SHP77 (cell line): ENCODE measurements at regions not wholly inside any gene's neighbourhood (a gene's known extent, or its start where the extent isn't known, plus 50 kb on each side); places are given as distances from the start of the nearest gene placed in this dataset.

Source experiments
- DNase-seq, 2 experiments: peaks; one replicate each; lab custom pipeline; 2025; lab: John Stamatoyannopoulos, UW

DNA sequence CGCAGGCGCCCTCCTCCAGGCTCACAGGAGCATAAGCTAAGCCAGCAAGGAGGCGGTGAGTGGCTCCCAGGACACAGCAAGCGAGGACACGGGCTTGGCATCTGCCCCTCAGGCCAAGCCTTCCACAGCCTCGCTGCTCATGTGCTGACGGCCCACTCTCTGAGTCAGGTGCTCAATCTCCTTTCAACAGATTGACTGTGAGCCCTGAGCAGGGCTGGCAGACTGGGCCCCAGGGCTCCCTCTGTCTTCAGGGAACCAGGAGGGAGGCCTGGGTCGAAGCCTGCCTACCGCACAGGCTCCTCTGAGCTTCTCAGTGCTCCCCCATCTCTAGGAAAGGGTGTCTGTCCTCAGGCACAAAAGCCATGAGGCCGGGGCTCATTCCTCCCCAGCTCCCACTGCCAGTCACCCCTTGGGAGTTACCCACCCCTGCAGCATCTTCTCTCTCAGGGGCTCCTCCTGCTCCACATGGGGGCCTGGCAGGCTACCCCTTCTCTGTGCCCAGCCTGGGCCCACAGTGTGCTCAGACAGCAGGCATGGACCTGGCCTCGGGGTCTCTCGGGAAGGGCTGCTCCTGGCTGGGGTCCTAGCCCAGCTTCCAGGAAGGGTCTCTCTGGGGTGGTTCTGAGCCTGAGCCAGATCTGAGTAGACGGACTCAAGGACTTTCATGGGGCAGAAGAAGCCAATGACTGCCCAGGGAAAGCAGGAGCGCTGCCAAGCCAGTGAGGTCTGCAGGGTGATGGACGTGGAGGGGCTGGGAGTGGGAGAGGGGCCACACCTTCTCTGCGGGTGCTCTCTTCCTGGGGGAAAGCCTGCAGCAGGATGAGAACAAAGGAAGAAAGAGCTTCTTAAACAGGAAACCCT is 138.0 kb upstream of the GPC1 start:
- no peak for DNase-seq

DNA sequence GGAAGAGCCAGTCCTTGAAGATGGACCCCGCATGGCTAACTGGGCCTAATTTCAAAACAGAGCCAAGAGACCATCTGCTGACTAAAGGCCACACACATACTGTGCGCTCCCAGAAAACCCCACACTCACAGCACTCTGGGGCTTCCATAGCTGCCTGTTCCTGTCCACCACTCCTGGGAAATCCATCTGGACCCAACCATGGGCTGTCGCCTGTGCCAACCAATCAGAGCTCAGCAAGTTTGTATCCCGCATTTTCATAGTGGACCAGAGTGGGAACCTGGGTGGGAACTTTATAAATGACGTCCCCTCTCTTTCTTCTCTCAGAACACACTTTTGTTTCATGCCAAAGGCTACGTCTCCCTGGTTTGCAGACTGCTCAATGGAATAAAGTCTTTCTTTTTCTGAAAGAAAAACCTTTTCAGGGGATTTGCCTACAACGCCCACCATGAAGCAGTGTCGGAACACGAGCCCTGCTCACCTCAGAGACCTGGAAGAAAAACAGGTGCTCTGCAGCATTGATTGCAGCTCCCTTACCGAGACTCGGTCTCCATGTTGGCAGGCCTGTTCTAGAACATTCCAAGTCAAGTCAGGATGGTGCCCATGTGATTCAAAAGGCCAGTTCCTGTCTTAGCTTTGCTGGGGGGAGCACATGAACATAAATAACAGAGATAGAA is 137.2 kb upstream of the GPC1 start:
- DNase-seq = no peak

DNA sequence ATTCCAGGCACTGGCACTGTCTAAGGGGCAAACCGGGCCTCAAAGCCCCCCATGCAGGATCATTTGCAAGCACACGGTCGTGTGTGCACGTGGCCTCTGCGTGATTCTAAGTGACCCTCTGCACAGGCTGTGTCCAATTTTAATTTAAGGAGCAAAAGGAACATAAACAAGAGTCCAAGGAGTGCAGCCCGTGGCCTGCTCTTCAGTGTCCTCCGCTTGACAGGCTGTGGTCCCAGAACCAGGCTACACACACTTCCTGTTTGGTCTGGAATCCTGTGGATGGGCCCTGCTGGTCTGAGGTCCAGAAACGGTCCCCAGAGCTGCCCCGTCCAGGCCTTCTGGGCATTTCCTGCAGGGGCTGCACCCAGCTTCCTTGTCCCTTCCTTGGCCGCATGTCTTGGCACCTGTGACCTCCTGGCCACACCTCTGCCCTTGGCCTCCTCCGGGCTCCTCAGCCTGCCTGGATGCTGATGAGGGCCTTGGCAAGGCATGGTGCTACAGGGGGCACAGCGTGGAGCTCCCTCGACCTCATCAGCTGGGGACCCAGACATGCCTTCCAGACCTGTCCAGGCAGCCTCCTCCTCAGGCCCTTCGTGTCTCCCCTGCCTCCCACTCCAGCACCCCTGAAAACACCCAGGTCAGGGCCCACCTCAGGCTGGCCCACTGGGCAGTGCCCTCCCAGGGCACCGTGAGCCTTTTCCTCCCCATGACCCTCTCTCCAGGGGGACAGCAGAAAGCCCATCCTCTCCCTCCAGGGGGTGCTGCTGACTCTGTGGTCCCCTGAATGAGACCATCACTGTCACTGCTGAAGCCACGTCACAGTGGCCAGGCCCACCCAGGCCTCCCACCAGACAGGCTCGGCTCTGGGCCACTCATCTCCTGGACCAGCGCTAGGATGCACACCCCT is 136.4 kb upstream of the GPC1 start:
- DNase-seq = no peak

DNA sequence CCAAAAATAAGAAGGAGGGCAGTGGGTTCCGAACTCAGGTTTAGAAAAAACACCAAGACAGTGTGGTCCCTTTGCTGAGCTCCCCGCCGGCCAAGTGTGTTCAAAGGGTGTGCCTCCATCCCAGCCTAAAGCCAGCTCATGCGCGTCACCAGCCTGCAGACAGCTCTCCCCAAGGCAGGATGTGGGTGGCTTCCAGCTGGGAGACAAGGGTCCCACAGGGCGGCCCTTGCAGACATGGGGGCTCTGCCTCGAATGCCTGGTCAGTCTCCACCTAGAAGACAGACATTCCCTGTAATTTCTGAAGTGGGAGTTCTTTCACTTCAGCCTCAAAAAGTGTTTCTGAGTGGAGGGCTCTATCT is 135.8 kb upstream of the GPC1 start:
- DNase-seq = no peak

DNA sequence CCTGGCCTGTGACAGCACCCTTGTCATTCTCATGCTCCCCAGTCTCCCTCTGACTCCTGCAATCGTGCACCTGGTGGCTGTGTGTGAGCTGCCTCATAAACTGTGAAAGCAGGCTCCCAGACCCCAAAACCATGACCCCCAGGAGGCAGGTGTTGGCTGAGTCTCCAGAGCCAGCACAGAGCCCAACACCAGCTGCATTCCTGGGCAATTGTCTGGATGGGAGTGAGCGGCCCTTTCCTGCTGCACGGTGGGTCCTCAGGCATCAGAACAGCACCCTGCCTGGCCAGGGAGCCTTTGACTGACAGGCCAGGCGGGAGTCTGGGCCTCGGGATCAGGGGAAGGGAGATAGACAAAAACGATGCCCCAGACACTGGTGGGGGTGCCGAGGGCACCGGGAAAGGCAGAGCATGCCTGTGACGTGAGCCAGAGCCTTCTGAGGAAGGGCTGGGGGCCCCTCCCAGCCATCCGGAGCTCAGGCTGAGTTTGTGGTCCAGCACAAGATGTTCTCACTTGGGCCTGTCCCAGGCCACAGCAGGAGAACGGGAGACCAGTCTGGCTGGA is 135.1 kb upstream of the GPC1 start:
- DNase-seq = no peak

DNA sequence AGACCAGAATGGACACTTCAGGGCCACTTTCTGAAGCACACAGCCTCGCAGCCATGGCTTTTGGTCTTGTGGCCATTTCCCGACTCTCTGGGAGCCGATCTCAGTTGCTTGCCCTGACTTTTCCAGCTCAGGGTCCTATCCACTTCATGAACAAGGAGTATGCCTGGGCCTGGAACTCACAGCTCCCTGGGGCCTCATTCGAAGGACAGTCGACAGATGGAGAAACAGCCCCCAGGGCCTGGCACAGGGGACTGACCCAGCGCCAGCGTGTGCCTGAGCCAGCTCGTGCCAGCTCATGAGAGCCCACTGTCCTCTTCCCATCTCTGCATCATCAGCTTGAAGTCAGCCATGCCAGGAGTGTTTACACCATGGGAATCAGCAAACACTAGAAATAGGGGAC is 134.6 kb upstream of the GPC1 start:
- DNase-seq = no peak

DNA sequence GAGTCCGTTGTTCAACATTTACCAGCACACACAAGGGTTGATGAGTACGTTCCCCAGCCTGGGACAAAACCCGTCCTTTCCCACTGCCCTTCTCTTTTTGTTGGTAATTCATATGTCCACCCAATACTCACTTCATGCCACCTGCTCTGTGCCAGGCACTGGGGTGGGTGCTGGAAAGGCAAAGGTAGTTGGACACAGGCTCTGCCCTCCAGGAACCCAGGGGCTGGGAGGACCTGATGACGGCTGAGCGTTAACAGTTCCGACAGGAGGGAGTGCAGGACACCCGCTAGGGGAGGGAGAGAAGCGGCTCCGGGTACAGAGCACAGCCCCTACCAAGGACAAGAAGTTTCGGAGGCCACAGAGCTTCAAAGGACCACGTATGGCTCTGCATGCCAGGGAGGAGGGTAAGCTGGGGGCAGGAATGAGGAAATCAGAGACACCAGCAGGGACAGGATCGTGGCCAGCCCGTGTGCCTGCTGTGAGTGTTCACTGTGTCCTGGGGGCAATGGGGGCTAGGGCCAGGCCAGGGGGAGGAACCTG is 134.1 kb upstream of the GPC1 start:
- no peak for DNase-seq

DNA sequence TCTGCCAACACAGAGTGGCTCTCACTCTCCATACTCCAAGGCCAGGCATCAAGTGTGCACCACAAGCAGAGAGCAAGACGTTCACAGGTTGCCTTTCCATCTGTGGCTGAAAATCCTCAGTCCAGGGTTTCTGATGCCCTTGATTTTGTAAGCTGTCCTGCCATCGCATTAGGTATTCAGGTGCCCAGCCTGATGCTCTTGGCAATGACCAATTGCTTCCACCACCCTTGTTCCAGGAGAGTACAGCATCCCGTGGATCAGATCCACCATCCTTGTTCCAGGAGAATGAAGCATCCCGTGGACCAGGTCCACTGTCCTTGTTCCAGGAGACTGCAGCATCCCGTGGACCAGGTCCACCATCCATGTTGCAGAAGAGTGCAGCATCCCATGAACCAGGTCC is 133.4 kb upstream of the GPC1 start:
- no peak for DNase-seq

DNA sequence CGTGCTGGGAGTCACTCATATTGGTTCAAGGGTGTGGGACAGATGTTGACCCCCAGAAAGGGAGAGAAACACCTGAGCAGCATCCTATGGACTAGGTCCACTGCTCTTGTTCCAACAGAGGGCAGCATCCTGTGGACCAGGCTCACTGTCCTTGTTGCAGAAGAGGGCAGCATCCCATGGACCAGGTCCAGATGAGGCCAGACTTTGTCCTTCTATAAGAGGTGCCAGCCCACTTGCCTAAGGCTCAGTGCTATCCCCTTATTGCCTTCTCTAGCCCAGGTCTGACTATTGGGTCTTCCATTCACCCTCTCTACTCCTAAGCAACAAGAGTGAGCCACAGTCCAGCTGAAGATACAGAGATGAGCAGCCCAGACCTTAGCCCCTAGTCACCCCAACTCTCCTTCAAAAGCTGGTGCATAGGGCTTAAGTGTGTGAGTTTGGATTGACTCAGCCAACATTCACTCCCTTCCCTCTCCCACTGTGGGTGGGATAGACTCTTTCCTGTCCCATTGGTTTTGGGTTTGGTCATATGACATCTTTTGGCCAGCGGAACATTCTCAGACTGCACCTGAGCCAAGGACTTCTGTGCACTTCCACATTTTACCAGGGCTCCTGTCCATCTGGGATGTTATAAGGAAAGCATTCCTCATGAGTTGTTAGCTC is 132.4 kb upstream of the GPC1 start:
- no peak for DNase-seq

DNA sequence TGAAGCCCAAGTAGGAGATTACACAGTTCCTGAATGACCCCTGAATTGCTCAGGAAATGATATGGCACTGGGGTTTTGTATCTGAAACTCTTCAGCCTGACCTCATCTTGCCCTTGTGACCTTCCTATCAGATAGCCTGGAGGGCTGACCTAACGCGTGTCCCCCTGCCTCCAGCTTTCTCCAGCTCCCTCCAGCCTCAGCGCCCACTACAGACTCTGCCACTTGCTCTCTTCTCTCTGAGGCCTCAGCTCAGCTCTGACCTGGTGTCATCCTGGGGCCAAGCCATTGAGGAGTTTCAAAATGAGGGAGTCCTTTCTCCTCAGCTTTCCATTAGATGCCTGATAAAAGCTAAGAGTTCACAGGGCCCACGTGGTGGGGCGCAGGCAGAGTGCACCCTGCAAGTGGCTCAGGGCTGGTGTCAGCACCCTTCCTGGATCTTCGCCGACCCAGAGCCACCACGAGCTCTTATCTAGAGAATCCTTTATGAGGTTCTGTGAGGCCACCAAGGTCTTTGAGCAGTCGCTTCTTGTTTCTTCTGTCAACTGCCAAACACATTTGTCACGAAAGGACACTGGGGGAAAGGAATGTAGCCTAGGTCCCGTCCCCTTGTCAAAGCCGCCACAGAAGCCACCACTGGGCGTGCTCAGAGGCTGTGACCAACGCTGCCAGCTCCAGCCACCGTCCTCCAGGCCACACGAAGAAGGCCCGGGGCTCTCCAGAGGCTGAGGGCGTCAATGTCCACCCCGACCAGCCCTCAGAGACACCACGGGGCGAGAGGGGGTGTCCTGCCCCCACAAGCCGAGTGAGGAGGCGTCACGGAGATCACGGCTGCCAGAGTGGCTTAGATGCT is 131.3 kb upstream of the GPC1 start:
- DNase-seq = no peak

DNA sequence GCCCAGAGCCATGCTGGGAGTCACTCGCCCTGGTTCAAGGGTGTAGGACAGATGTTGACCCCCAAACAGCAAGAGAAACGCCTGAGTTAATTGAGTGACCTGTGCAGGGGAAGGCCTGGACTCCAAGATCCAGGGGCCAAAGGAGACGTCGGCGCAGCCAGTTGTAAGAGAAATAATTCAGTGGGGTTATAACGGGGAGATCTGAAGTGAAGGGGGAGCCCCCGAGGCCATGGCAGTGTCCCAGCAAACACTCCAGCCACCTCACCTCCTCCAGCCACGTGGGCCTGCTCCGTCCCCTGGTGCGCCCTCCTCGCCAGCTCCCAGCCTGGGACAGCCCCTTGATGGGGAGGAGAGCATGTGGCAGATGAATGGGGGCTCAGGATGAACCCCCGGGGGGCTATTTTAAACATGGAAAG is 130.7 kb upstream of the GPC1 start:
- no peak for DNase-seq

DNA sequence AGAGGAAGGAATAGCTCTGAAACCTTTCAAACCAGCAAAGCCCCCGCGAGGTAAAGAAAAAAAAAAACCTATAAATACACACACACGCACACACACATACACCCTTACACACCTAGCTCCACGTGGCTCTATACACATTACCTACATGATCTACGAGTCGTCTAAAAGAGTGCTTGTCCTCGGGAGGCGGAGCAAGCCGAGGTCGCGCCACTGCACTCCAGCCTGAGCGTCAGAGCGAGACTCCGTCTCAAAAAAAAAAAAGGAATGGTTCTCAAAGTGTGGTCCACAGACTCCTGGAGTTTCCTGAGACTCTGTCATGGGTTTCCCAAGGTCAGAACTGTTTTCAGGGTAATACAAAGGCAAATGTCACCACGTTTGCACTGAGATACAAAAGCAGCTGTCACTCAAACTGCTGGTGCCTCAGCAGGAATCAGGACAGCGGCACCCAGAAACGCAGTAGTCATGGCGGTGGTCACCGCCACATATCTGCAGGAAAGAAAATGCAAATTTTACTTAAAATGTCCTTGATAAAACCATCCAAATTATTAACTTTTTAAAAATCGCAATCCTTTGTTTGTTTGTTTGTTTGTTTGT is 130.0 kb upstream of the GPC1 start:
- DNase-seq = no peak

DNA sequence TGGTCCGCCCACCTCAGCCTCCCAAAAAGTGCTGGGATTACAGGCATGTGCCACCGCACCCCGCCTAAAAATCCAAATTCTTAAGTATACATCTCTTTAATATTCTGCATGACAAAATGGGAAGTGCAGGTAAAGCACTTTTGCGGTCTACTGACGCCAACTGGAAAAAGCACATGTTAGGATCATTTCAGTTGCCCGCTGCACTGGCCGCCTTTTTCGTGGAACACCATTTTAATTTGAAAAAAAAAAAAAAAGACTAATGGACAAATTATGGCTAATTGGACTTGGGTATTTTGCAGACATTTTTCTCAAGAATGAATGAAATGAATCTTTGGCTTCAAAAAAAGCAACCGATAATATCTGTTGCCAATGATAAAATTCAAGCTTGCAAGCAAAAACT is 129.3 kb upstream of the GPC1 start:
- DNase-seq = no peak

DNA sequence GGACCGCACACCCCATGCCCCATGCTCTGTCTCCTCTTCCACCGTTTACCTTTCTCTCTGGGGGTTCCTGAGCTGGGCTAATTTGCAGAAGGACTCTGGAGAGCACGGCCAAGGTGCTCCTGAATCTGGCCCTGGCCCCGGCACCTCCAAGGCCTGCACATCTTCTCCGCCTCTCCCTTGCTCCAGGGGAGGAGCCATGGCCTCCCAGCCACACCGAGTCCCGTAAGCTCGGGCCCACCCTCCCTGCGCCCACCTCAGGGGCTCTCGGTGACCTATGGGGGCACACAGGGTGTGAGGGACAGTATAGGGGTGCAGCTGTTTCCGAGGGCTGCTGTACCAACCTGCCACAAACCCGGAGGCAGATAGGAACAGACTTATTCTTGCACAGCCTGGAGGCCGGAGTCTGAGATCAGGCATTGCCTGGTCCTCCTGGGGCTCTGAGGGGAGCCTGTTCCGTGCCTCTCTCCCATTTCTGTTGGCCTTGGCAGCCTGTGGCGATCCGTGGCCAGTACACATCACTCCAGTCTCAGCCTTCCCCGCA is 127.3 kb upstream of the GPC1 start:
- DNase-seq = no peak

DNA sequence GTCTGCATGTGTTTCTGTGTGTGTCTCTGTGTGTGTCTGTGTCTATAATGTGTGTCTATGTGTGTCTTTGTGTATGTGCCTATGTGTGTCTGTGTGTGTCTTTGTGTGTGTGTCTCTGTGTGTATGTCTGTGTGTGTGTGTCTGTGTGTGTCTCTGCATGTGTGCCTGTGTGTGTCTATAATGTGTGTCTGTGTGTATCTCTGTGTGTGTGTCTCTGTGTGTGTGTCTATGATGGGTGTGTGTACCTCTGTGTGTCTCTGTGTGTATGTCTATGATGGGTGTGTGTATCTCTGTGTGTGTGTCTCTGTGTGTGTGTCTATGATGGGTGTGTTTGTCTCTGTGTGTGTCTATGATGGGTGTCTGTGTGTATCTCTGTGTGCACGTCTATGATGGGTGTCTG is 126.2 kb upstream of the GPC1 start:
- DNase-seq = no peak

DNA sequence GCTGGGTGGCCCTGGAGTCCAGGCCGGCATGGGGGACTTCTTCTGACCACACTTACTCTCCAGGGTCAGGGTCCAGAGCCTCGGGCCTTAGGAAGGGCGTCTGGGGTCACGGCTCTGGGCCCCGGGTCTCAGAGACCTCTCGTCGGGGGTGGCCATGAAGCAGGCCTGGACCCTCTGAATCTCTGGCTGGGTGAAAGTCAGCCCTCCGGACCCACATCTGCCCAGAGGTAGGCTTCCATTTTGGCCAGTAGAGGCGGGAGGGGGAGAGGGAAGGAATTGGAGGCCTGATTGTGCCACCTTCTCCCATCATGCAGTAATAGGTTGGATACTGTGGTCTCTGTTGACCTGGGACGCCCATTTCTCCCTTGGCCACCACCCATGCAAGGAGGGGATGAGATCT is 125.3 kb upstream of the GPC1 start:
- no peak for DNase-seq

DNA sequence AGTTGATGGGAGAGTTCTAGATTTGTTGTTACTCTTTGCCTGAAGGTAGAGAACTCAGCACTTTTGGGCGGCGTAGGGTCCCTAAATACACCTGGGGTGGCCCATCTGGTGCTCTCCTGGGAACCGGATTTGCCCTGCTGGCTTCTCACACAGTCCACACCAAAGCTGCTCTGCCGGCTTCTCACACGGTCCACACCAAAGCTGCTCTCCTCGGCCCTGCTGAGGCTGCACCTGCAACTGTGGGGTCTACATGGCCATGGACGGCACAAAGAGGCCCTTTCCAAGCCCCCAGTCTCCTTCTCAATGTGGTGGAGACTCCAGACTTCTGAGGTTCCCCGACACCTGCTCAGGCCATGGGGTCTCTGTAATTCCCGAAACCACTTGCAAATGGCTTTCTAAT is 124.8 kb upstream of the GPC1 start:
- no peak for DNase-seq

DNA sequence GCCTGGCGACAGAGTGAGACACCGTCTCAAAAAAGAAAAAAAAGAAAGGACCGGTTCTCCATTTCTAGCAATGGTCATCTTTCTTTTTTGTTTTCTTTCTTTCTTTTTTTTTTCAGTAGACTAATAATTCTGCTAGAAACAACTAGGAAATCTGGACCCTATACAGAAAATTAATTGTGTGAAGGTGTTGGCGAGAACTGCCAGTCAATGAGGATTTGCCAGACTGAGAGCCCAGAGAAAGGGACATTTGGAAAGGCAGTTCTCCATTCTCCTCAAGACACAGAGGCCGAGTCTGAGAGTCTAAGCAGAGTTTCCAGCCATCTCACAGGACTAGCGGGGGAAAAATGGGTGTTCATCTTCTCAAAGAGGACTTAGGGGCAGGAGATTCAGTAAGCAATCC is 123.6 kb upstream of the GPC1 start:
- DNase-seq = no peak

DNA sequence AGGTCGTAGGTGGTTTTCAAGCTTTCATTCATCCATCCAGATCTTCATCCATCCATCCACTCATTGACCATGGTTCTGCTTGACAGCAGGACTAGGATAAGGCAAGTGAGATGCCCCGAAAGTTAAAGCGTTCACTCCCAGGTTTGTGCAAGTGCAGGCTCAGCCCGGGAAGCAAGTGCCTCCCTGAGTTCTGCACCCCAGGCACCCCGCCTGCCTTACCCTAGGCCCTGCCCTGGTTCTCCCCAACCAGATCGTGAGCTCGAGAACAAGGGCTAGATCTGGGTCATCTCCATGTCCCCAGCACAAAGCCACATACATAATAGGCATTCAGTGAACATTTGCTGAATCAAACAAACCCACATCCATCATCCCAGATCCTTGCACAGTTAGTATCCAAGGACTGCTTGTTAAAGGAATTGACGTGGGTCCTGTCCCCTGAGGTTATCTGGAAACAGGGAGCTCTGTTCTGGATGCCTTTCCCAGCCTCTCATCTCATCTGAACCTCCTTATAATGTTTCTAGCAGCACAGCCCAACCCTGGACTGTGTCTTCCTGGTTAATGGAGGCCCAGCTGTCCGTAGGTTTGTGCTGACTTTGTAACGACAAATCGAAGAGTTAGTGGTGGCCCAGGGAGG is 116.1 kb upstream of the GPC1 start:
- DNase-seq = no peak

DNA sequence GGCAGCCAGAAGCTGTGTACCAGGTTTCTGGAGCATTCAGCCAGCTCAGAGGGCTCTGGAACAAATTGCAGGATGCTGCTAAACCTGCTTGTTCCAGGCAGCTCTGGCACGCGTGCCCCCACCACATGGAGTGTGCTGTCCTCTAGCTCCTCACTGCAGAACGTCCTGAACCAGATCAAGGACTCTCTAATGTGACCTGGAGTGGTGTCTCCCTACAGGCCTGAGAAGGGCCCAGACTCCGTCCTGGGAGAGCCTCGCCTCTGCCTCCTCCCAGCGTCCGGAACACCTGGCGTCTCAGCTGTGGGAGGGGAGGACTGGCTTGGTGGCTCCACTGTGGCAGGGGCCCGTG is 115.6 kb upstream of the GPC1 start:
- no peak for DNase-seq
